HepG2 (cell line): ENCODE measurements at regions not wholly inside any gene's neighbourhood (a gene's known extent, or its start where the extent isn't known, plus 50 kb on each side); places are given as distances from the start of the nearest gene placed in this dataset.

ENCODE experiments used
- ATAC-seq: fragments of 200-7000 bp; cut with Tn5 transposase; 3 replicates; pipeline ENCODE4 v1.9.1; 2020; ENCODE audit warnings: mild to moderate bottlenecking, moderate library complexity
- BruUV-seq: library from RNA; stranded (reverse); fragments of 400-500 nt; replicated peaks from 2 replicates; lab custom pipeline; 2021; lab: Mats Ljungman, UMichigan
- CTCF ChIA-PET: fragments of 300-600 bp; formaldehyde crosslinking; extraction: SDS; loops from one replicate; lab custom pipeline; 2021; ENCODE audit warnings: low total read pairs, inconsistent platforms, low intra/inter-chr PET ratio; lab: Yijun Ruan, JAX
- POLR2A ChIA-PET: fragments of 350-600 bp; sonication (Branson Sonifier 250); formaldehyde crosslinking; loops from one replicate; lab custom pipeline; 2020; ENCODE audit warnings: antibody characterized with exemption, inconsistent platforms; lab: Yijun Ruan, JAX
- DNase-seq: peaks from one replicate; pipeline ENCODE4 v3.0.0-alpha.2; 2015; ENCODE audit warnings: low spot score
- FAIRE-seq: peaks from 3 replicates; lab custom pipeline; 2011; peaks lifted over from hg19 to GRCh38; lab: Jason Lieb, UNC
- H2AFZ ChIP-seq: one replicate; pipeline ENCODE4 v1.6.1; 2011; ENCODE audit warnings: low read length, inconsistent platforms
- H3K27ac ChIP-seq: fragments of 300-600 bp; 3 replicates; pipeline ENCODE4 v1.8.0; 2011; ENCODE audit warnings: mixed run types, mild to moderate bottlenecking, mixed read lengths, low read length, inconsistent platforms; ENCODE audit not compliant: insufficient read depth; ENCODE audit errors: extremely low read length
- H3K27me3 ChIP-seq, 2 experiments: fragments of 200-600 bp in 1 of 2; 2 replicates in 1 of 2; 3 replicates in 1 of 2; pipeline versions ENCODE4 v1.6.0 to v1.8.0; 2011; ENCODE audit warnings: low read length in 2 of 2, mild to moderate bottlenecking in 2 of 2, moderate library complexity in 2 of 2, inconsistent platforms in 1 of 2; ENCODE audit not compliant: insufficient read depth in 2 of 2, control insufficient read depth in 1 of 2
- H3K36me3 ChIP-seq, 2 experiments: fragments of 200-600 bp in 1 of 2; replicated peaks in 1 of 2; 2 replicates in 1 of 2; 3 replicates in 1 of 2; pipeline versions ENCODE4 v1.5.1 to v1.8.0; 2011; ENCODE audit warnings: low read length in 2 of 2, inconsistent platforms in 1 of 2; ENCODE audit not compliant: insufficient read depth in 2 of 2, control insufficient read depth in 1 of 2
- H3K4me1 ChIP-seq: 2 replicates; pipeline ENCODE4 v1.5.1; 2012; ENCODE audit warnings: low read length, inconsistent platforms; ENCODE audit not compliant: insufficient read depth
- H3K4me2 ChIP-seq: 2 replicates; pipeline ENCODE4 v1.6.0; 2011; ENCODE audit warnings: low read depth, low read length, inconsistent platforms
- H3K4me3 ChIP-seq, 3 experiments: fragments of 200-600 bp in 1 of 3; sonication (generic), shearing (Covaris generic) in 1 of 3; replicated peaks in 1 of 3; 2 replicates each; pipeline ENCODE4 v1.5.1; 2011 to 2016; ENCODE audit warnings: low read length in 3 of 3, inconsistent platforms in 2 of 3, low read depth in 2 of 3, mild to moderate bottlenecking in 2 of 3, control low read depth in 1 of 3, mixed read lengths in 1 of 3; ENCODE audit not compliant: insufficient read depth in 1 of 3
- H3K79me2 ChIP-seq: one replicate; pipeline ENCODE4 v1.6.1; 2011; ENCODE audit warnings: low read length, inconsistent platforms; ENCODE audit not compliant: insufficient read depth
- H3K9ac ChIP-seq: 2 replicates; pipeline ENCODE4 v1.6.0; 2011; ENCODE audit warnings: mild to moderate bottlenecking, low read depth, low read length, inconsistent platforms; ENCODE audit not compliant: insufficient read depth
- H3K9me3 ChIP-seq: 2 replicates; pipeline ENCODE4 v1.5.1; 2012; ENCODE audit warnings: mild to moderate bottlenecking, low read length
- H4K20me1 ChIP-seq: 2 replicates; pipeline ENCODE4 v1.6.0; 2011; ENCODE audit warnings: inconsistent platforms, mild to moderate bottlenecking, low read length, moderate library complexity; ENCODE audit not compliant: insufficient read depth
- HHEX ChIP-seq: IDR thresholded peaks from 2 replicates; pipeline ENCODE4 v1.6.1; 2016; ENCODE audit warnings: control low read depth
- MED8 ChIP-seq: sonication (generic); formaldehyde crosslinking; IDR thresholded peaks from 2 replicates; pipeline ENCODE4 v1.8.1; 2023; ENCODE audit warnings: mild to moderate bottlenecking, missing genetic modification reagents; ENCODE audit not compliant: insufficient replicate concordance
- PHF20 ChIP-seq: sonication (generic); formaldehyde crosslinking; IDR thresholded peaks from 2 replicates; pipeline ENCODE4 v1.5.0; 2020; ENCODE audit warnings: mild to moderate bottlenecking, missing genetic modification reagents
- TOE1 ChIP-seq: sonication (generic); formaldehyde crosslinking; IDR thresholded peaks from 2 replicates; pipeline ENCODE4 v1.4.0; 2020; ENCODE audit warnings: mild to moderate bottlenecking, missing genetic modification reagents
- ZNF616 ChIP-seq: sonication (generic); formaldehyde crosslinking; IDR thresholded peaks from 2 replicates; pipeline ENCODE4 v1.5.0; 2020; ENCODE audit warnings: low read depth, mild to moderate bottlenecking, missing genetic modification reagents
- WGBS: methylation state at CpG from one replicate; pipeline ENCODE4 v1.1.6; 2017; ENCODE audit warnings: low lambda C conversion rate; 5-methylcytosine and 5-hydroxymethylcytosine counted together
- in situ Hi-C: cut with HindIII; loops from 2 replicates; pipeline ENCODE4 v1.10.0; 2017; ENCODE audit warnings: low pct_unique_long_range_greater_than_20kb; ENCODE audit not compliant: extremely low pct_ligation_motif_present
- intact Hi-C: fragments of 100-400 bp; cut with micrococcal nuclease; formaldehyde crosslinking; loops from one replicate; pipeline ENCODE4 v1.10.0; 2022; ENCODE audit not compliant: unreplicated experiment
- TF ChIP-seq, protein P1 (sequence below): IDR thresholded peaks from 2 replicates; pipeline ENCODE4 v1.6.1; 2016; ENCODE audit warnings: low read depth, control low read depth
- TF ChIP-seq, protein P2 (sequence below): sonication (generic); formaldehyde crosslinking; IDR thresholded peaks from one replicate; pipeline ENCODE4 v1.5.1; 2020; ENCODE audit warnings: mild to moderate bottlenecking, missing genetic modification reagents; ENCODE audit errors: not compliant biosample characterization
- TF ChIP-seq, protein P3 (sequence below): sonication (generic); formaldehyde crosslinking; IDR thresholded peaks from 2 replicates; pipeline ENCODE4 v1.4.0; 2020; ENCODE audit warnings: missing genetic modification reagents

GRCh38 chr6:6865611-6866010, 242.2 kb upstream of the RREB1 start:
- Histone ChIP-seq H3K4me2 (no peak overlapping the region), H3K4me3 (no peak overlapping the region), H3K27me3 (peaks cover 0 to 3% of the 10 kb centered on the region in 2 experiments; a peak in 1 of 5 replicates), H4K20me1 (no peaks in the 10 kb centered on the region), H3K79me2 (no peaks in the 10 kb centered on the region), H2AFZ (no peak overlapping the region), H3K4me1 (peaks cover 5% of the 10 kb centered on the region; the same call in 1 of the 2 replicates), H3K9ac (no peak overlapping the region), H3K27ac (no peak overlapping the region), H3K9me3 (no peaks in the 10 kb centered on the region), H3K36me3 (no peaks in the 10 kb centered on the region)
- ATAC-seq (no peak), FAIRE-seq (no peak), DNase-seq (no peak)
- in situ Hi-C loops (no loop called here), intact Hi-C loops (no loop called here)
- BruUV-seq, result no TSS peak
- TF ChIP-seq TOE1 (CRISPR knock-in tag) (no peak), ZNF616 (CRISPR knock-in tag) (no peak), HHEX (CRISPR knock-in tag) (no peak), MED8 (no peak), PHF20 (no peak)
- TF ChIP-seq, protein P1, sequence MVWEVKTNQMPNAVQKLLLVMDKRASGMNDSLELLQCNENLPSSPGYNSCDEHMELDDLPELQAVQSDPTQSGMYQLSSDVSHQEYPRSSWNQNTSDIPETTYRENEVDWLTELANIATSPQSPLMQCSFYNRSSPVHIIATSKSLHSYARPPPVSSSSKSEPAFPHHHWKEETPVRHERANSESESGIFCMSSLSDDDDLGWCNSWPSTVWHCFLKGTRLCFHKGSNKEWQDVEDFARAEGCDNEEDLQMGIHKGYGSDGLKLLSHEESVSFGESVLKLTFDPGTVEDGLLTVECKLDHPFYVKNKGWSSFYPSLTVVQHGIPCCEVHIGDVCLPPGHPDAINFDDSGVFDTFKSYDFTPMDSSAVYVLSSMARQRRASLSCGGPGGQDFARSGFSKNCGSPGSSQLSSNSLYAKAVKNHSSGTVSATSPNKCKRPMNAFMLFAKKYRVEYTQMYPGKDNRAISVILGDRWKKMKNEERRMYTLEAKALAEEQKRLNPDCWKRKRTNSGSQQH, result no peak
- TF ChIP-seq, protein P2, sequence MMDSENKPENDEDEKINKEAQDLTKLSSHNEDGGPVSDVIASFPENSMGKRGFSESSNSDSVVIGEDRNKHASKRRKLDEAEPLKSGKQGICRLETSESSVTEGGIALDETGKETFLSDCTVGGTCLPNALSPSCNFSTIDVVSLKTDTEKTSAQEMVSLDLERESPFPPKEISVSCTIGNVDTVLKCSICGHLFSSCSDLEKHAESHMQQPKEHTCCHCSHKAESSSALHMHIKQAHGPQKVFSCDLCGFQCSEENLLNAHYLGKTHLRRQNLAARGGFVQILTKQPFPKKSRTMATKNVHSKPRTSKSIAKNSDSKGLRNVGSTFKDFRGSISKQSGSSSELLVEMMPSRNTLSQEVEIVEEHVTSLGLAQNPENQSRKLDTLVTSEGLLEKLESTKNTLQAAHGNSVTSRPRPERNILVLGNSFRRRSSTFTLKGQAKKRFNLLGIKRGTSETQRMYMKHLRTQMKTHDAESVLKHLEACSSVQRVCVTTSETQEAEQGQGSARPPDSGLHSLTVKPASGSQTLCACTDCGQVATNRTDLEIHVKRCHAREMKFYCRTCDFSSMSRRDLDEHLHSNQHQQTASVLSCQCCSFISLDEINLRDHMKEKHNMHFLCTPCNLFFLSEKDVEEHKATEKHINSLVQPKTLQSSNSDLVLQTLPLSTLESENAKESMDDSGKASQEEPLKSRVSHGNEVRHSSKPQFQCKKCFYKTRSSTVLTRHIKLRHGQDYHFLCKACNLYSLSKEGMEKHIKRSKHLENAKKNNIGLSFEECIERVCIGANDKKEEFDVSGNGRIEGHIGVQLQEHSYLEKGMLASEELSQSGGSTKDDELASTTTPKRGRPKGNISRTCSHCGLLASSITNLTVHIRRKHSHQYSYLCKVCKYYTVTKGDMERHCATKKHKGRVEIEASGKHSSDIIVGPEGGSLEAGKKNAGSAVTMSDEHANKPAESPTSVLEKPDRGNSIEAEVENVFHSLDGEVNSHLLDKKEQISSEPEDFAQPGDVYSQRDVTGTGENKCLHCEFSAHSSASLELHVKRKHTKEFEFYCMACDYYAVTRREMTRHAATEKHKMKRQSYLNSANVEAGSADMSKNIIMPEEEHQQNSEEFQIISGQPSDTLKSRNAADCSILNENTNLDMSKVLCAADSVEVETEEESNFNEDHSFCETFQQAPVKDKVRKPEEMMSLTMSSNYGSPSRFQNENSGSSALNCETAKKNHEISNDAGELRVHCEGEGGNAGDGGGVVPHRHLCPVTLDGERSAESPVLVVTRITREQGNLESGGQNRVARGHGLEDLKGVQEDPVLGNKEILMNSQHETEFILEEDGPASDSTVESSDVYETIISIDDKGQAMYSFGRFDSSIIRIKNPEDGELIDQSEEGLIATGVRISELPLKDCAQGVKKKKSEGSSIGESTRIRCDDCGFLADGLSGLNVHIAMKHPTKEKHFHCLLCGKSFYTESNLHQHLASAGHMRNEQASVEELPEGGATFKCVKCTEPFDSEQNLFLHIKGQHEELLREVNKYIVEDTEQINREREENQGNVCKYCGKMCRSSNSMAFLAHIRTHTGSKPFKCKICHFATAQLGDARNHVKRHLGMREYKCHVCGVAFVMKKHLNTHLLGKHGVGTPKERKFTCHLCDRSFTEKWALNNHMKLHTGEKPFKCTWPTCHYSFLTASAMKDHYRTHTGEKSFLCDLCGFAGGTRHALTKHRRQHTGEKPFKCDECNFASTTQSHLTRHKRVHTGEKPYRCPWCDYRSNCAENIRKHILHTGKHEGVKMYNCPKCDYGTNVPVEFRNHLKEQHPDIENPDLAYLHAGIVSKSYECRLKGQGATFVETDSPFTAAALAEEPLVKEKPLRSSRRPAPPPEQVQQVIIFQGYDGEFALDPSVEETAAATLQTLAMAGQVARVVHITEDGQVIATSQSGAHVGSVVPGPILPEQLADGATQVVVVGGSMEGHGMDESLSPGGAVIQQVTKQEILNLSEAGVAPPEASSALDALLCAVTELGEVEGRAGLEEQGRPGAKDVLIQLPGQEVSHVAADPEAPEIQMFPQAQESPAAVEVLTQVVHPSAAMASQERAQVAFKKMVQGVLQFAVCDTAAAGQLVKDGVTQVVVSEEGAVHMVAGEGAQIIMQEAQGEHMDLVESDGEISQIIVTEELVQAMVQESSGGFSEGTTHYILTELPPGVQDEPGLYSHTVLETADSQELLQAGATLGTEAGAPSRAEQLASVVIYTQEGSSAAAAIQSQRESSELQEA (CRISPR knock-in tag), result no peak
- TF ChIP-seq, protein P3, sequence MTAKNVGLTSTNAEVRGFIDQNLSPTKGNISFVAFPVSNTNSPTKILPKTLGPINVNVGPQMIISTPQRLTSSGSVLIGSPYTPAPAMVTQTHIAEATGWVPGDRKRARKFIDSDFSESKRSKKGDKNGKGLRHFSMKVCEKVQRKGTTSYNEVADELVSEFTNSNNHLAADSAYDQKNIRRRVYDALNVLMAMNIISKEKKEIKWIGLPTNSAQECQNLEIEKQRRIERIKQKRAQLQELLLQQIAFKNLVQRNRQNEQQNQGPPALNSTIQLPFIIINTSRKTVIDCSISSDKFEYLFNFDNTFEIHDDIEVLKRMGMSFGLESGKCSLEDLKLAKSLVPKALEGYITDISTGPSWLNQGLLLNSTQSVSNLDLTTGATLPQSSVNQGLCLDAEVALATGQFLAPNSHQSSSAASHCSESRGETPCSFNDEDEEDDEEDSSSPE, result no peak
- 42% methylated on average over 5 of the region's 5 CpGs for WGBS
- ChIA-PET POLR2A (no interaction called here), CTCF (no interaction called here)
